Skeletal muscle tissue (tissue), 3 donors: ENCODE measurements at regions not wholly inside any gene's neighbourhood (a gene's known extent, or its start where the extent isn't known, plus 50 kb on each side); places are given as distances from the start of the nearest gene placed in this dataset.

Experiments used
- H3K27ac ChIP-seq: one replicate; pipeline ENCODE4 v1.7.0; 2013; ENCODE audit warnings: mild to moderate bottlenecking, low read depth, low read length, inconsistent platforms
- H3K27me3 ChIP-seq, 3 donors: one replicate each; pipeline ENCODE4 v1.7.0; 2013; ENCODE audit warnings: low read length in 3 of 3; ENCODE audit not compliant: control insufficient read depth in 3 of 3, insufficient read depth in 3 of 3
- H3K36me3 ChIP-seq, 3 donors: one replicate each; pipeline ENCODE4 v1.7.0; 2013; ENCODE audit warnings: low read length in 3 of 3; ENCODE audit not compliant: control insufficient read depth in 3 of 3, insufficient read depth in 3 of 3
- H3K4me1 ChIP-seq, 3 donors: one replicate each; pipeline ENCODE4 v1.7.0; 2013; ENCODE audit warnings: low read length in 3 of 3, mild to moderate bottlenecking in 3 of 3; ENCODE audit not compliant: control insufficient read depth in 3 of 3, insufficient read depth in 3 of 3
- H3K4me3 ChIP-seq, 3 donors: one replicate each; pipeline ENCODE4 v1.7.0; 2013; ENCODE audit warnings: low read length in 3 of 3
- H3K9ac ChIP-seq, 3 donors: one replicate each; pipeline ENCODE4 v1.7.0; 2013; ENCODE audit warnings: low read length in 3 of 3, mild to moderate bottlenecking in 3 of 3, moderate library complexity in 2 of 3, low read depth in 1 of 3
- H3K9me3 ChIP-seq, 3 donors: one replicate each; pipeline ENCODE4 v1.7.0; 2013; ENCODE audit warnings: low read length in 3 of 3; ENCODE audit not compliant: control insufficient read depth in 3 of 3
- donor health status: Osteomylitis.

GRCh38 chrX:2585158-2585470, 84.3 kb upstream of the DHRSX start:
- Histone ChIP-seq H3K27me3 (peaks cover 38 to 39% (median 39%) of the 10 kb centered on the region in 3 donors), H3K4me3 (no peak overlapping the region), H3K27ac (no peak overlapping the region), H3K4me1 (no peaks in the 10 kb centered on the region), H3K9ac (no peak overlapping the region), H3K9me3 (no peaks in the 10 kb centered on the region), H3K36me3 (no peaks in the 10 kb centered on the region)

GRCh38 chrX:2584251-2585157, 83.7 kb upstream of the DHRSX start:
- Histone ChIP-seq H3K4me1 (no peaks in the 10 kb centered on the region), H3K27ac (no peak overlapping the region), H3K4me3 (no peak overlapping the region), H3K27me3 (peaks cover 38 to 39% (median 39%) of the 10 kb centered on the region in 3 donors), H3K9me3 (no peaks in the 10 kb centered on the region), H3K9ac (no peak overlapping the region), H3K36me3 (no peaks in the 10 kb centered on the region)

- Histone ChIP-seq H3K27me3 (peaks cover 38 to 39% (median 39%) of the 10 kb centered on the region in 3 donors), H3K9ac (no peak overlapping the region), H3K4me3 (peak overlapping the region in 1 of 3 donors; percentile 2), H3K27ac (no peak overlapping the region), H3K36me3 (no peaks in the 10 kb centered on the region), H3K4me1 (no peaks in the 10 kb centered on the region), H3K9me3 (no peaks in the 10 kb centered on the region)
These were observed 82.7 kb upstream of the DHRSX start for GRCh38 chrX:2583194-2584162.

GRCh38 chrX:2582667-2583066, 81.9 kb upstream of the DHRSX start:
- H3K36me3 ChIP-seq: no peaks in the 10 kb centered on the region
- peaks cover 38 to 39% (median 39%) of the 10 kb centered on the region in 3 donors for H3K27me3 ChIP-seq
- H3K4me3 ChIP-seq: no peak overlapping the region
- no peaks in the 10 kb centered on the region for H3K4me1 ChIP-seq
- H3K9ac ChIP-seq: no peak overlapping the region
- H3K27ac ChIP-seq: no peak overlapping the region
- no peaks in the 10 kb centered on the region for H3K9me3 ChIP-seq

- Histone ChIP-seq H3K36me3 (no peaks in the 10 kb centered on the region), H3K4me1 (no peaks in the 10 kb centered on the region), H3K4me3 (no peak overlapping the region), H3K9ac (no peak overlapping the region), H3K9me3 (no peaks in the 10 kb centered on the region), H3K27ac (no peak overlapping the region), H3K27me3 (peaks cover 36 to 39% (median 37%) of the 10 kb centered on the region in 3 donors)
These were observed 80.5 kb upstream of the DHRSX start for GRCh38 chrX:2581296-2581695.

- Histone ChIP-seq H3K9ac (no peak overlapping the region), H3K4me1 (no peaks in the 10 kb centered on the region), H3K27me3 (peaks cover 19 to 23% (median 20%) of the 10 kb centered on the region in 3 donors)
These were observed 78.1 kb upstream of the DHRSX start for GRCh38 chrX:2578864-2579263.

GRCh38 chrX:2577844-2578466, 77.2 kb upstream of the DHRSX start:
- H3K27ac ChIP-seq: no peak overlapping the region
- no peaks in the 10 kb centered on the region for H3K9me3 ChIP-seq
- no peaks in the 10 kb centered on the region for H3K4me1 ChIP-seq
- H3K4me3 ChIP-seq: no peak overlapping the region
- H3K36me3 ChIP-seq: no peaks in the 10 kb centered on the region
- peaks cover 15 to 18% (median 15%) of the 10 kb centered on the region in 3 donors for H3K27me3 ChIP-seq
- H3K9ac ChIP-seq: no peak overlapping the region

More at GRCh38 chrX:2578864-2579263, 78.1 kb upstream of the DHRSX start:
- Histone ChIP-seq H3K4me3 (no peak overlapping the region), H3K9me3 (no peaks in the 10 kb centered on the region), H3K27ac (no peak overlapping the region), H3K36me3 (no peaks in the 10 kb centered on the region)

- Histone ChIP-seq H3K27ac (no peak overlapping the region), H3K27me3 (peaks cover 4 to 7% (median 4%) of the 10 kb centered on the region in 3 donors), H3K4me1 (no peaks in the 10 kb centered on the region), H3K9ac (no peak overlapping the region), H3K9me3 (no peaks in the 10 kb centered on the region), H3K4me3 (no peak overlapping the region), H3K36me3 (no peaks in the 10 kb centered on the region)
These were observed 76.0 kb upstream of the DHRSX start for GRCh38 chrX:2576793-2577192.

GRCh38 chrX:2574271-2574670, 73.5 kb upstream of the DHRSX start:
- Histone ChIP-seq H3K9ac (no peak overlapping the region), H3K4me1 (no peaks in the 10 kb centered on the region), H3K36me3 (no peaks in the 10 kb centered on the region), H3K27ac (no peak overlapping the region), H3K9me3 (no peaks in the 10 kb centered on the region), H3K4me3 (no peak overlapping the region), H3K27me3 (no peaks in the 10 kb centered on the region)
